ENCODE measurements at regions not wholly inside any gene's neighbourhood (a gene's known extent, or its start where the extent isn't known, plus 50 kb on each side); places are given as distances from the start of the nearest gene placed in this dataset.

DNA sequence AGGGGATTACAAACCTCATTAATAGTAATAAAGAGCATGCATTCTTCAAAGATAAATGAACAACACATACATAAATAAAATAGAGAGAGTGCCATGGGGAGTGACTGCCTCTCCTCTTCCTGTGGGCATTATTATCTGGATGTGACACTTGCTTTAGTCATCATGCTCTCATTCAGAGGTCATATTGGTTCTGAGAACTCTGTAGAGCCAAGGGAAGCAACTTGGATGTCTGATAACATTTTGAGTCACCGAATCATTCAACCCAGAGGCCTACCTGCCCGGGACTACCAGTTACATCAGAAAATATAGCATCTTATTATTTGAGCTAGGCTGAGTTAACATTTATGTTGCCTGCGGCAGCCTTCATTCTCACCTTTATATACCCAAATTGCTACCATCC is 489.5 kb downstream of the STIM2 start:
- POLR2A ChIA-PET, result no interaction called here
- TF ChIP-seq FOXA1 (IDR thresholded peaks at IDR 0.05) (no peak), FOXM1 (IDR thresholded peaks at IDR 0.05; ENCODE audit: borderline replicate concordance) (no peak), FOXK2 (IDR thresholded peaks at IDR 0.05) (no peak), LEF1 (IDR thresholded peaks at IDR 0.05; ENCODE audit: borderline replicate concordance) (no peak), TARDBP (IDR thresholded peaks at IDR 0.05) (no peak), CTBP1 (IDR thresholded peaks at IDR 0.05; ENCODE audit: borderline replicate concordance) (no peak), SUZ12 (IDR thresholded peaks at IDR 0.05) (no peak), HDGF (IDR thresholded peaks at IDR 0.05; ENCODE audit: borderline replicate concordance) (no peak), ZNF384 (IDR thresholded peaks at IDR 0.05) (no peak), ARNT (IDR thresholded peaks at IDR 0.05) (no peak), BHLHE40 (IDR thresholded peaks at IDR 0.05; ENCODE audit: borderline replicate concordance) (no peak), L3MBTL2 (conservative IDR thresholded peaks at IDR 0.05) (no peak), ELF4 (IDR thresholded peaks at IDR 0.05) (no peak), NFRKB (IDR thresholded peaks at IDR 0.05) (no peak), SP1 (IDR thresholded peaks at IDR 0.05) (no peak)
- TF ChIP-seq, protein P1, sequence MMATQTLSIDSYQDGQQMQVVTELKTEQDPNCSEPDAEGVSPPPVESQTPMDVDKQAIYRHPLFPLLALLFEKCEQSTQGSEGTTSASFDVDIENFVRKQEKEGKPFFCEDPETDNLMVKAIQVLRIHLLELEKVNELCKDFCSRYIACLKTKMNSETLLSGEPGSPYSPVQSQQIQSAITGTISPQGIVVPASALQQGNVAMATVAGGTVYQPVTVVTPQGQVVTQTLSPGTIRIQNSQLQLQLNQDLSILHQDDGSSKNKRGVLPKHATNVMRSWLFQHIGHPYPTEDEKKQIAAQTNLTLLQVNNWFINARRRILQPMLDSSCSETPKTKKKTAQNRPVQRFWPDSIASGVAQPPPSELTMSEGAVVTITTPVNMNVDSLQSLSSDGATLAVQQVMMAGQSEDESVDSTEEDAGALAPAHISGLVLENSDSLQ (IDR thresholded peaks at IDR 0.05), result no peak
- CTCF ChIA-PET, result no interaction called here
- DNase-seq (ENCODE audit: extremely low spot score), result no peak

DNA sequence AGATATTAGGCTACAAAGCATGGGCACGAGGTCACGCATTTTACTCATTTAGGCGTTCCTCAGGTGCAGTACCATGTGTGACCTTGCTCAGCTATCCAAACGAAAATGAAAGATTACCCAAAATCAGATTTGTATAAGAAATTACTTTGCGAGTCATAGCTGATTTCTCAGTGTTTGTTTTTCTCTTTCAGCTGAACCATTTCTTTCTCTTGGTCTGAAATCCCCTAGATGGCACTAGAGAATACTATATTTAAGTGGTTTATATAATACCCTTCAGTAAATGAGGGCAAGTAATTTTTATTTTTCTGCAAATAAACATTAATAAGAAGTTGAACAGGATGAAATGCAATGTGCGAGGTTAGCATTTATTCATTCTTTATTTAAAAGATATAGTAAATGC is 496.6 kb downstream of the STIM2 start:
- no peak for DNase-seq (ENCODE audit: extremely low spot score)
- CTCF ChIA-PET, result interaction anchor here (0.6 kb wide), 1 partner anchor 862 kb away, joined by 3 read pairs; no protein-coding TSS in a partner anchor
- POLR2A ChIA-PET, result no interaction called here
- TF ChIP-seq FOXK2 (IDR thresholded peaks at IDR 0.05), result no peak
- TF ChIP-seq, protein P1 (IDR thresholded peaks at IDR 0.05), result no peak
- TF ChIP-seq CTBP1 (IDR thresholded peaks at IDR 0.05; ENCODE audit: borderline replicate concordance), result no peak
- TF ChIP-seq ARNT (IDR thresholded peaks at IDR 0.05), result no peak
- TF ChIP-seq NFRKB (IDR thresholded peaks at IDR 0.05), result no peak
- TF ChIP-seq BHLHE40 (IDR thresholded peaks at IDR 0.05; ENCODE audit: borderline replicate concordance), result no peak
- no peak for TF ChIP-seq L3MBTL2 (conservative IDR thresholded peaks at IDR 0.05)
- no peak for TF ChIP-seq SUZ12 (IDR thresholded peaks at IDR 0.05)
- TF ChIP-seq HDGF (IDR thresholded peaks at IDR 0.05; ENCODE audit: borderline replicate concordance), result no peak
- TF ChIP-seq FOXM1 (IDR thresholded peaks at IDR 0.05; ENCODE audit: borderline replicate concordance), result no peak
- TF ChIP-seq SP1 (IDR thresholded peaks at IDR 0.05), result no peak
- no peak for TF ChIP-seq LEF1 (IDR thresholded peaks at IDR 0.05; ENCODE audit: borderline replicate concordance)
- TF ChIP-seq ZNF384 (IDR thresholded peaks at IDR 0.05), result no peak
- no peak for TF ChIP-seq FOXA1 (IDR thresholded peaks at IDR 0.05)
- no peak for TF ChIP-seq TARDBP (IDR thresholded peaks at IDR 0.05)
- no peak for TF ChIP-seq ELF4 (IDR thresholded peaks at IDR 0.05)

DNA sequence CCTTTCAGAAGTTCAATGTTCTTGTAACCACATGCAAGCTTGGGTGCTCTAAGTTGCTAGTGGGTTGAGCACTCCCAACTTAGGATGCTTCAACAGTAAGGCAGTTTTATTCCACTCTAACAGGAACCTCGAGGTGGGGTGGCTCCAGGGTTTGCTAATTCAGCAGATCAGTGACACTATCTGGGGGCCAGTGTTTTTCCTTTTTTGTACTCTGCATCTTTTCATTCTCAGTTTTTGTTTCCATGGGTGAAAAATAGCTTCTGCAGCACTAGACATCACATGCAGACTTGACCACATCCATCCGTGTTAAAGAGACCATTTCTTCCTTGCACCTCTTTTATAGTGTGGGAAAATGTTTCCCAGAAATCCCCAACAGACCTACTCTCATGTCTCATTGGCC is 497.6 kb downstream of the STIM2 start:
- CTCF ChIA-PET, result no interaction called here
- POLR2A ChIA-PET, result no interaction called here
- DNase-seq (ENCODE audit: extremely low spot score), result no peak
- TF ChIP-seq ELF4 (IDR thresholded peaks at IDR 0.05) (no peak), FOXM1 (IDR thresholded peaks at IDR 0.05; ENCODE audit: borderline replicate concordance) (no peak), ARNT (IDR thresholded peaks at IDR 0.05) (no peak), SUZ12 (IDR thresholded peaks at IDR 0.05) (no peak)
- TF ChIP-seq, protein P1 (IDR thresholded peaks at IDR 0.05), result no peak

DNA sequence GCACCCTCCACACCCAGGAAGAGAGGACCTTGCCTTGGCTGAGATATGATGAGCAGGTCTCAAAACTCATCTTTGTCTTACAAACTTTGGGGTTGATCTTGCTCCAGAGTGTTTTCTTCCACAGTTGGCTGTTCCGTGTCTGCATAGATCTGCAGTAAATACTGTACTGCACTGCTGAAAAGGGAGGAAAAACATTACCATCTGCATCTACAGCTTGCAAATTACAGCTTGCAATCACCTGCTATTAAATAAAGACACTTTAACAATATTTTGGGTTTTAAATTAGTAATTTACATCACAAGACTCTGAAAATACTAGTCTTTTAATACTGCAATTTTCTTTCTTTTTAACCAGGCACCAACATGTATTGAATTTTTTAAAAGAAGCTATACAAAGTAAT is 499.5 kb downstream of the STIM2 start:
- ChIA-PET POLR2A (no interaction called here), CTCF (no interaction called here)
- TF ChIP-seq NFRKB (IDR thresholded peaks at IDR 0.05) (no peak), LEF1 (IDR thresholded peaks at IDR 0.05; ENCODE audit: borderline replicate concordance) (no peak), TARDBP (IDR thresholded peaks at IDR 0.05) (no peak), FOXK2 (IDR thresholded peaks at IDR 0.05) (no peak), CTBP1 (IDR thresholded peaks at IDR 0.05; ENCODE audit: borderline replicate concordance) (no peak), SP1 (IDR thresholded peaks at IDR 0.05) (no peak), HDGF (IDR thresholded peaks at IDR 0.05; ENCODE audit: borderline replicate concordance) (no peak), FOXA1 (IDR thresholded peaks at IDR 0.05) (no peak), ARNT (IDR thresholded peaks at IDR 0.05) (no peak), L3MBTL2 (conservative IDR thresholded peaks at IDR 0.05) (no peak), ELF4 (IDR thresholded peaks at IDR 0.05) (no peak), ZNF384 (IDR thresholded peaks at IDR 0.05) (no peak), SUZ12 (IDR thresholded peaks at IDR 0.05) (no peak), BHLHE40 (IDR thresholded peaks at IDR 0.05; ENCODE audit: borderline replicate concordance) (no peak), FOXM1 (IDR thresholded peaks at IDR 0.05; ENCODE audit: borderline replicate concordance) (no peak)
- TF ChIP-seq, protein P1 (IDR thresholded peaks at IDR 0.05), result no peak
- DNase-seq (ENCODE audit: extremely low spot score), result no peak

DNA sequence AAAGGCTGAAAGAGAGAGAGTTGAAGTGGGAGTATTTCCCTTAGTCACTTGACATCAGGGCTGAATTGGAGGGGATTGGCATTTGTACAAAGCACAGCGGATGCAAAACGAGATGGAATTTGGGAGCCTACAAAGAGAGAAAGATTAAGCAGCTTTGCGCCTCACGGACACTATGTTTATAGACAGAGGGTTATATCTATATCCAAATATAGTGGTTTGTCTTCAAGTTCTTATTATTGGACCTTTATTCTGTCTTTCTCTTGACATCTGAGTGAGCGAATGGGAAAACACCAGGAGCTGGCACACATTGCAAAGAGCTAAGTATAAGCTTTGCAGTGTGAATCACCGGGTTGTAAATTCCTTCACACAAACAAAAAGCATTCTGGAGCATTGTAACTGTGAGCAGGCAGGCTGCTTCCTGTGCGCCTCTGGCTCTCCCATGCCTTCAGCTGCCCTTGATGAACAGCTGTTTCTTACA is 500.2 kb downstream of the STIM2 start:
- DNase-seq (ENCODE audit: extremely low spot score), result no peak
- POLR2A ChIA-PET, result no interaction called here
- no peak for TF ChIP-seq FOXK2 (IDR thresholded peaks at IDR 0.05)
- TF ChIP-seq, protein P1 (IDR thresholded peaks at IDR 0.05), result no peak
- TF ChIP-seq ARNT (IDR thresholded peaks at IDR 0.05), result no peak
- TF ChIP-seq CTBP1 (IDR thresholded peaks at IDR 0.05; ENCODE audit: borderline replicate concordance), result no peak
- no peak for TF ChIP-seq ZNF384 (IDR thresholded peaks at IDR 0.05)
- no peak for TF ChIP-seq SUZ12 (IDR thresholded peaks at IDR 0.05)
- TF ChIP-seq LEF1 (IDR thresholded peaks at IDR 0.05; ENCODE audit: borderline replicate concordance), result no peak
- TF ChIP-seq HDGF (IDR thresholded peaks at IDR 0.05; ENCODE audit: borderline replicate concordance), result no peak
- no peak for TF ChIP-seq FOXM1 (IDR thresholded peaks at IDR 0.05; ENCODE audit: borderline replicate concordance)
- no peak for TF ChIP-seq L3MBTL2 (conservative IDR thresholded peaks at IDR 0.05)
- no peak for TF ChIP-seq SP1 (IDR thresholded peaks at IDR 0.05)
- no peak for TF ChIP-seq FOXA1 (IDR thresholded peaks at IDR 0.05)
- TF ChIP-seq TARDBP (IDR thresholded peaks at IDR 0.05), result no peak
- TF ChIP-seq NFRKB (IDR thresholded peaks at IDR 0.05), result no peak
- no peak for TF ChIP-seq BHLHE40 (IDR thresholded peaks at IDR 0.05; ENCODE audit: borderline replicate concordance)
- no peak for TF ChIP-seq ELF4 (IDR thresholded peaks at IDR 0.05)
- CTCF ChIA-PET, result no interaction called here

Measured in HEK293T (cell line).